IMR-90 (cell line): ENCODE measurements at regions not wholly inside any gene's neighbourhood (a gene's known extent, or its start where the extent isn't known, plus 50 kb on each side); places are given as distances from the start of the nearest gene placed in this dataset.

Experiments
- ATAC-seq: fragments of 200-7000 bp; cut with Tn5 transposase; 2 replicates; pipeline ENCODE4 v1.9.1; 2020; ENCODE audit warnings: low read depth, mild to moderate bottlenecking, moderate library complexity
- BruUV-seq: library from RNA; stranded (reverse); fragments of 400-500 nt; replicated peaks from 2 replicates; lab custom pipeline; 2021; lab: Mats Ljungman, UMichigan
- CTCF ChIA-PET: fragments of 300-600 bp; formaldehyde crosslinking; extraction: SDS; loops from one replicate; lab custom pipeline; 2021; ENCODE audit warnings: antibody characterized with exemption; lab: Yijun Ruan, JAX
- POLR2A ChIA-PET: fragments of 300-600 bp; sonication (Branson Sonifier 250); formaldehyde crosslinking; loops from one replicate; lab custom pipeline; 2022; ENCODE audit warnings: antibody characterized with exemption; ENCODE audit not compliant: unreplicated experiment; lab: Charles Lee
- DNase-seq: peaks from one replicate; pipeline ENCODE4 v3.0.0; 2013
- H2AFZ ChIP-seq: replicated peaks from 2 replicates; pipeline ENCODE3; 2013; ENCODE audit warnings: low read length, mild to moderate bottlenecking; ENCODE audit not compliant: poor library complexity
- H2AK5ac ChIP-seq: 2 replicates; pipeline ENCODE4 v1.6.1; 2013; ENCODE audit warnings: low read depth, low read length, inconsistent platforms
- H2AK9ac ChIP-seq: replicated peaks from 2 replicates; pipeline ENCODE3; 2013; ENCODE audit warnings: mild to moderate bottlenecking, low read depth, low read length, moderate library complexity; ENCODE audit not compliant: poor library complexity
- H2BK120ac ChIP-seq: 2 replicates; pipeline ENCODE4 v1.6.1; 2013; ENCODE audit warnings: low read depth, low read length, inconsistent platforms
- H2BK15ac ChIP-seq: 3 replicates; pipeline ENCODE4 v1.6.1; 2013; ENCODE audit warnings: low read depth, low read length, inconsistent platforms
- H2BK20ac ChIP-seq: 2 replicates; pipeline ENCODE4 v1.6.1; 2013; ENCODE audit warnings: low read depth, mild to moderate bottlenecking, inconsistent platforms, low read length, moderate library complexity
- H2BK5ac ChIP-seq: 2 replicates; pipeline ENCODE4 v1.6.1; 2013; ENCODE audit warnings: mild to moderate bottlenecking, low read depth, low read length, inconsistent platforms; ENCODE audit not compliant: poor library complexity, severe bottlenecking
- H3K14ac ChIP-seq: replicated peaks from 2 replicates; pipeline ENCODE4 v1.6.1; 2013; ENCODE audit warnings: low read depth, low read length, inconsistent platforms
- H3K18ac ChIP-seq: 2 replicates; pipeline ENCODE4 v1.6.1; 2013; ENCODE audit warnings: low read depth, low read length, control low read depth
- H3K23ac ChIP-seq: 2 replicates; pipeline ENCODE4 v1.6.1; 2013; ENCODE audit warnings: low read depth, low read length, inconsistent platforms
- H3K27ac ChIP-seq: 2 replicates; pipeline ENCODE4 v1.5.1; 2013; ENCODE audit warnings: mild to moderate bottlenecking, control low read depth, low read length; ENCODE audit not compliant: insufficient read depth
- H3K27me3 ChIP-seq: 2 replicates; pipeline ENCODE4 v1.6.1; 2013; ENCODE audit warnings: low read length; ENCODE audit not compliant: control insufficient read depth, insufficient read depth
- H3K36me3 ChIP-seq: 2 replicates; pipeline ENCODE4 v1.6.1; 2013; ENCODE audit warnings: low read length, mixed read lengths; ENCODE audit not compliant: control insufficient read depth, insufficient read depth
- H3K4ac ChIP-seq: 2 replicates; pipeline ENCODE4 v1.6.1; 2013; ENCODE audit warnings: low read depth, low read length, inconsistent platforms
- H3K4me1 ChIP-seq: 2 replicates; pipeline ENCODE4 v1.6.1; 2013; ENCODE audit warnings: low read length, mixed read lengths; ENCODE audit not compliant: control insufficient read depth, insufficient read depth
- H3K4me2 ChIP-seq: 2 replicates; pipeline ENCODE4 v1.6.1; 2013; ENCODE audit warnings: low read depth, mild to moderate bottlenecking, control low read depth, low read length, moderate library complexity
- H3K4me3 ChIP-seq: 2 replicates; pipeline ENCODE4 v1.5.1; 2013; ENCODE audit warnings: low read depth, mild to moderate bottlenecking, control low read depth, low read length, moderate library complexity; ENCODE audit not compliant: insufficient read depth
- H3K56ac ChIP-seq: 2 replicates; pipeline ENCODE4 v1.6.1; 2013; ENCODE audit warnings: low read length, inconsistent platforms; ENCODE audit not compliant: insufficient read depth; ENCODE audit errors: extremely low read depth
- H3K79me1 ChIP-seq, 2 experiments: 2 replicates each; pipeline ENCODE4 v1.6.1; 2013; ENCODE audit warnings: low read length in 2 of 2, inconsistent platforms in 1 of 2, low read depth in 1 of 2
- H3K9ac ChIP-seq: 2 replicates; pipeline ENCODE4 v1.6.1; 2013; ENCODE audit warnings: low read depth, low read length, control low read depth
- H3K9me1 ChIP-seq: 2 replicates; pipeline ENCODE4 v1.6.1; 2013; ENCODE audit warnings: low read length, inconsistent platforms; ENCODE audit not compliant: insufficient read depth
- H3K9me3 ChIP-seq: 2 replicates; pipeline ENCODE4 v1.6.1; 2013; ENCODE audit warnings: low read length; ENCODE audit not compliant: control insufficient read depth, insufficient read depth
- H4K20me1 ChIP-seq: 2 replicates; pipeline ENCODE4 v1.6.1; 2013; ENCODE audit warnings: low read length, inconsistent platforms; ENCODE audit not compliant: insufficient read depth
- H4K5ac ChIP-seq: 2 replicates; pipeline ENCODE4 v1.6.1; 2013; ENCODE audit warnings: mild to moderate bottlenecking, low read depth, low read length, control low read depth
- H4K8ac ChIP-seq, 2 experiments: 2 replicates each; pipeline ENCODE4 v1.6.1; 2013; ENCODE audit warnings: low read depth in 2 of 2, low read length in 2 of 2, control low read depth in 1 of 2, inconsistent platforms in 1 of 2
- H4K91ac ChIP-seq: 2 replicates; pipeline ENCODE4 v1.6.1; 2013; ENCODE audit warnings: low read depth, low read length, inconsistent platforms; ENCODE audit not compliant: insufficient read depth
- SMC3 ChIP-seq: fragments of 150-350 bp; IDR thresholded peaks from 2 replicates; pipeline ENCODE4 v1.6.1; 2016; ENCODE audit warnings: low read depth, mild to moderate bottlenecking, antibody characterized with exemption, low read length, moderate library complexity
- dilution Hi-C: fragments of 300-500 bp; cut with HindIII; formaldehyde crosslinking; loops from one replicate; pipeline ENCODE4 v1.14.3; 2018; ENCODE audit warnings: low sequenced_read_pairs; ENCODE audit not compliant: unreplicated experiment
- in situ Hi-C: fragments of 300-500 bp; cut with MboI; formaldehyde crosslinking; loops from 3 replicates; pipeline ENCODE4 v1.14.3; 2019; ENCODE audit warnings: low sequenced_read_pairs, inconsistent platforms, mixed read lengths
- intact Hi-C: fragments of 100-400 bp; cut with micrococcal nuclease; formaldehyde crosslinking; loops from 2 replicates; pipeline ENCODE4 v1.10.0; 2022
- TF ChIP-seq, protein P1 (sequence below): fragments of 150-350 bp; IDR thresholded peaks from 2 replicates; pipeline ENCODE4 v1.6.1; 2017; ENCODE audit warnings: mild to moderate bottlenecking, antibody characterized with exemption, low read length, low read depth

GRCh38 chr2:206368484-206368883 is 74.8 kb upstream of the ADAM23 start:
- ATAC-seq (no peak), DNase-seq (no peak)
- ChIA-PET POLR2A (no interaction called here), CTCF (no interaction called here)
- no peak overlapping the region for H2AK5ac ChIP-seq
- H3K4me1 ChIP-seq: no peaks in the 10 kb centered on the region
- H3K4ac ChIP-seq: no peak overlapping the region
- in situ Hi-C loops (no loop called here), dilution Hi-C loops (no loop called here), intact Hi-C loops (no loop called here)
- BruUV-seq: no TSS peak
- no peak overlapping the region for H3K23ac ChIP-seq
- no peak overlapping the region for H2AFZ ChIP-seq
- H2AK9ac ChIP-seq: no peak overlapping the region
- H3K4me3 ChIP-seq: no peak overlapping the region
- H2BK120ac ChIP-seq: no peak overlapping the region
- H4K5ac ChIP-seq: no peak overlapping the region
- no peak overlapping the region for H3K56ac ChIP-seq
- no peaks in the 10 kb centered on the region for H3K27me3 ChIP-seq
- no peak overlapping the region for H3K27ac ChIP-seq
- no peak overlapping the region for H2BK15ac ChIP-seq
- no peaks in the 10 kb centered on the region for H3K79me1 ChIP-seq
- H3K18ac ChIP-seq: no peak overlapping the region
- H2BK5ac ChIP-seq: no peak overlapping the region
- no peak overlapping the region for H3K4me2 ChIP-seq
- no peaks in the 10 kb centered on the region for H3K36me3 ChIP-seq
- no peaks in the 10 kb centered on the region for H3K9me1 ChIP-seq
- no peak overlapping the region for H3K9ac ChIP-seq
- no peaks in the 10 kb centered on the region for H4K20me1 ChIP-seq
- no peak overlapping the region for H3K14ac ChIP-seq
- H4K8ac ChIP-seq: no peak overlapping the region
- no peaks in the 10 kb centered on the region for H3K9me3 ChIP-seq
- no peak overlapping the region for H4K91ac ChIP-seq
- H2BK20ac ChIP-seq: no peak overlapping the region
- TF ChIP-seq, protein P1, sequence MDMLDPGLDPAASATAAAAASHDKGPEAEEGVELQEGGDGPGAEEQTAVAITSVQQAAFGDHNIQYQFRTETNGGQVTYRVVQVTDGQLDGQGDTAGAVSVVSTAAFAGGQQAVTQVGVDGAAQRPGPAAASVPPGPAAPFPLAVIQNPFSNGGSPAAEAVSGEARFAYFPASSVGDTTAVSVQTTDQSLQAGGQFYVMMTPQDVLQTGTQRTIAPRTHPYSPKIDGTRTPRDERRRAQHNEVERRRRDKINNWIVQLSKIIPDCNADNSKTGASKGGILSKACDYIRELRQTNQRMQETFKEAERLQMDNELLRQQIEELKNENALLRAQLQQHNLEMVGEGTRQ: no peak
- no peak for TF ChIP-seq SMC3
